B cell (primary cell): ENCODE measurements at regions not wholly inside any gene's neighbourhood (a gene's known extent, or its start where the extent isn't known, plus 50 kb on each side); places are given as distances from the start of the nearest gene placed in this dataset.

Experiments
- ATAC-seq: fragments of 200-7000 bp; cut with Tn5 transposase; one replicate; pipeline ENCODE4 v1.10.0; 2021; ENCODE audit warnings: low read depth, mild to moderate bottlenecking, moderate number of reproducible peaks, moderate library complexity
- CTCF ChIA-PET: fragments of 350-600 bp; sonication (Branson Sonifier 250); formaldehyde crosslinking; loops from one replicate; lab custom pipeline; 2021; ENCODE audit warnings: antibody characterized with exemption, inconsistent platforms; lab: Charles Lee
- POLR2A ChIA-PET: fragments of 350-600 bp; sonication (Branson Sonifier 250); formaldehyde crosslinking; loops from one replicate; lab custom pipeline; 2021; ENCODE audit warnings: antibody characterized with exemption; lab: Charles Lee
- DNase-seq: peaks from one replicate; pipeline ENCODE4 v3.0.0; 2013
- H2AFZ ChIP-seq: 2 replicates; pipeline ENCODE4 v1.6.1; 2012; ENCODE audit warnings: mild to moderate bottlenecking, low read depth, low read length; ENCODE audit not compliant: insufficient read depth, poor library complexity, severe bottlenecking
- H3K27ac ChIP-seq, 2 donors: 1 replicate in 1 of 2; 2 replicates in 1 of 2; pipeline ENCODE4 v1.5.1; 2012 to 2013; ENCODE audit warnings: low read length in 2 of 2, mild to moderate bottlenecking in 2 of 2, moderate library complexity in 1 of 2
- H3K27me3 ChIP-seq, 4 experiments: fragments of 200-600 bp in 1 of 4; sonication (generic) in 1 of 4; replicated peaks in 1 of 4; 1 replicate in 2 of 4; 2 replicates in 2 of 4; pipeline versions ENCODE4 v1.6.1 to v1.7.0; 2013 to 2016; ENCODE audit warnings: low read length in 3 of 4, mild to moderate bottlenecking in 2 of 4, mixed read lengths in 1 of 4, moderate library complexity in 1 of 4; ENCODE audit not compliant: insufficient read depth in 4 of 4, control insufficient read depth in 3 of 4; ENCODE audit errors: control extremely low read depth in 1 of 4
- H3K36me3 ChIP-seq, 2 experiments: replicated peaks in 1 of 2; 1 replicate in 1 of 2; 2 replicates in 1 of 2; pipeline versions ENCODE4 v1.6.1 to v1.7.1; 2013; ENCODE audit warnings: low read length in 1 of 2; ENCODE audit not compliant: insufficient read depth in 2 of 2, control insufficient read depth in 1 of 2; ENCODE audit errors: control extremely low read depth in 1 of 2, extremely low read depth in 1 of 2
- H3K4me1 ChIP-seq, 2 donors: fragments of 200-600 bp in 1 of 2; sonication (generic) in 1 of 2; 1 replicate in 1 of 2; 2 replicates in 1 of 2; pipeline versions ENCODE4 v1.5.1 to v1.6.1; 2013 to 2017; ENCODE audit warnings: low read length in 2 of 2; ENCODE audit not compliant: control insufficient read depth in 2 of 2, insufficient read depth in 2 of 2
- H3K4me2 ChIP-seq: replicated peaks from 2 replicates; pipeline ENCODE3; 2012; ENCODE audit warnings: mild to moderate bottlenecking, low read depth, low read length; ENCODE audit not compliant: poor library complexity, severe bottlenecking
- H3K4me3 ChIP-seq, 5 experiments: fragments of 200-600 bp in 1 of 5; sonication (generic) in 1 of 5; 1 replicate in 3 of 5; 2 replicates in 2 of 5; pipeline versions ENCODE4 v1.5.1 to v1.7.0; 2011 to 2016; ENCODE audit warnings: low read length in 4 of 5, mild to moderate bottlenecking in 4 of 5, low read depth in 2 of 5, control low read depth in 1 of 5, moderate library complexity in 1 of 5; ENCODE audit not compliant: insufficient read depth in 1 of 5; ENCODE audit errors: control extremely low read depth in 1 of 5, extremely low read depth in 1 of 5
- H3K79me2 ChIP-seq: fragments of 200-600 bp; sonication (generic); one replicate; pipeline ENCODE4 v1.6.0; 2016; ENCODE audit warnings: low read length; ENCODE audit not compliant: control insufficient read depth, insufficient read depth
- H3K9ac ChIP-seq: fragments of 200-600 bp; sonication (generic); 2 replicates; pipeline ENCODE4 v1.6.1; 2017; ENCODE audit warnings: mild to moderate bottlenecking, low read length, moderate library complexity
- H3K9me3 ChIP-seq, 3 donors: one replicate each; pipeline versions ENCODE4 v1.6.1 to v1.7.1; 2013; ENCODE audit warnings: low read length in 2 of 3; ENCODE audit not compliant: control insufficient read depth in 2 of 3, insufficient read depth in 1 of 3; ENCODE audit errors: control extremely low read depth in 1 of 3
- H4K20me1 ChIP-seq: 2 replicates; pipeline ENCODE4 v1.6.0; 2012; ENCODE audit warnings: mild to moderate bottlenecking, low read length; ENCODE audit not compliant: insufficient read depth, control insufficient read depth, poor library complexity, severe bottlenecking
- H3K27ac Mint-ChIP-seq: one replicate; pipeline ENCODE4 v1.8.0; 2021; ENCODE audit warnings: mixed read lengths
- H3K27me3 Mint-ChIP-seq: one replicate; pipeline ENCODE4 v1.8.0; 2021; ENCODE audit warnings: mixed read lengths
- H3K4me1 Mint-ChIP-seq: one replicate; pipeline ENCODE4 v1.8.0; 2021; ENCODE audit warnings: mixed read lengths
- H3K4me3 Mint-ChIP-seq: one replicate; pipeline ENCODE4 v1.8.0; 2021; ENCODE audit warnings: mixed read lengths
- H3K9me3 Mint-ChIP-seq: one replicate; pipeline ENCODE4 v1.8.0; 2022; ENCODE audit warnings: mixed read lengths; ENCODE audit not compliant: insufficient read depth
- EZH2 ChIP-seq: IDR thresholded peaks from 2 replicates; pipeline ENCODE4 v1.6.1; 2012; ENCODE audit warnings: borderline replicate concordance, low read depth, mild to moderate bottlenecking, moderate library complexity, low read length; ENCODE audit not compliant: insufficient read depth, poor library complexity, severe bottlenecking
- WGBS: methylation state at CpG from one replicate; pipeline ENCODE4 v1.1.5; 2013; ENCODE audit warnings: missing lambda C conversion rate; ENCODE audit not compliant: insufficient coverage; 5-methylcytosine and 5-hydroxymethylcytosine counted together
- intact Hi-C: fragments of 100-400 bp; cut with micrococcal nuclease; formaldehyde crosslinking; loops from one replicate; pipeline ENCODE4 v1.10.0; 2022
- TF ChIP-seq, protein P1 (sequence below): fragments of 200-600 bp; IDR thresholded peaks from one replicate; pipeline ENCODE4 v1.8.0; 2022; ENCODE audit warnings: antibody characterized with exemption, mild to moderate bottlenecking

- intact Hi-C loops: no loop called here
- DNase-seq (no peak), ATAC-seq (no peak)
- Histone ChIP-seq H3K27ac (no peak overlapping the region), H3K9ac (no peak overlapping the region), H3K4me2 (no peak overlapping the region), H3K79me2 (no peaks in the 10 kb centered on the region), H3K36me3 (no peaks in the 10 kb centered on the region), H4K20me1 (no peaks in the 10 kb centered on the region), H3K4me3 (no peak overlapping the region), H3K9me3 (peaks cover 0 to 11% (median 7%) of the 10 kb centered on the region in 3 donors), H3K27me3 (no peaks in the 10 kb centered on the region), H3K4me1 (no peaks in the 10 kb centered on the region), H2AFZ (no peak overlapping the region)
- no peaks in the 10 kb centered on the region for H3K4me1 Mint-ChIP-seq
- H3K9me3 Mint-ChIP-seq: peaks cover 17% of the 10 kb centered on the region
- CTCF ChIA-PET: no interaction called here
- H3K27me3 Mint-ChIP-seq: no peaks in the 10 kb centered on the region
- TF ChIP-seq, protein P1, sequence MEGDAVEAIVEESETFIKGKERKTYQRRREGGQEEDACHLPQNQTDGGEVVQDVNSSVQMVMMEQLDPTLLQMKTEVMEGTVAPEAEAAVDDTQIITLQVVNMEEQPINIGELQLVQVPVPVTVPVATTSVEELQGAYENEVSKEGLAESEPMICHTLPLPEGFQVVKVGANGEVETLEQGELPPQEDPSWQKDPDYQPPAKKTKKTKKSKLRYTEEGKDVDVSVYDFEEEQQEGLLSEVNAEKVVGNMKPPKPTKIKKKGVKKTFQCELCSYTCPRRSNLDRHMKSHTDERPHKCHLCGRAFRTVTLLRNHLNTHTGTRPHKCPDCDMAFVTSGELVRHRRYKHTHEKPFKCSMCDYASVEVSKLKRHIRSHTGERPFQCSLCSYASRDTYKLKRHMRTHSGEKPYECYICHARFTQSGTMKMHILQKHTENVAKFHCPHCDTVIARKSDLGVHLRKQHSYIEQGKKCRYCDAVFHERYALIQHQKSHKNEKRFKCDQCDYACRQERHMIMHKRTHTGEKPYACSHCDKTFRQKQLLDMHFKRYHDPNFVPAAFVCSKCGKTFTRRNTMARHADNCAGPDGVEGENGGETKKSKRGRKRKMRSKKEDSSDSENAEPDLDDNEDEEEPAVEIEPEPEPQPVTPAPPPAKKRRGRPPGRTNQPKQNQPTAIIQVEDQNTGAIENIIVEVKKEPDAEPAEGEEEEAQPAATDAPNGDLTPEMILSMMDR: no peak
- no peak for TF ChIP-seq EZH2
- no peak overlapping the region for H3K27ac Mint-ChIP-seq
- POLR2A ChIA-PET: no interaction called here
- 100% methylated on average over 2 of the region's 3 CpGs for WGBS
- no peak overlapping the region for H3K4me3 Mint-ChIP-seq
Observed at GRCh38 chr14:83455561-83455960, 1921.9 kb upstream of the SEL1L start.

- intact Hi-C loops: no loop called here
Observed at GRCh38 chr14:83461521-83461920, 1927.9 kb upstream of the SEL1L start.

More at GRCh38 chr14:83461521-83461920, 1927.9 kb upstream of the SEL1L start:
- Mint-ChIP-seq H3K27ac (no peak overlapping the region), H3K4me1 (no peaks in the 10 kb centered on the region), H3K4me3 (no peak overlapping the region), H3K9me3 (peaks cover 9% of the 10 kb centered on the region), H3K27me3 (no peaks in the 10 kb centered on the region)
- ChIA-PET CTCF (no interaction called here), POLR2A (no interaction called here)
- Histone ChIP-seq H2AFZ (no peak overlapping the region), H3K27me3 (no peaks in the 10 kb centered on the region), H4K20me1 (no peaks in the 10 kb centered on the region), H3K27ac (no peak overlapping the region), H3K4me3 (no peak overlapping the region), H3K4me1 (no peaks in the 10 kb centered on the region), H3K36me3 (no peaks in the 10 kb centered on the region), H3K4me2 (no peak overlapping the region), H3K9me3 (peaks cover 0 to 8% (median 7%) of the 10 kb centered on the region in 3 donors), H3K9ac (no peak overlapping the region), H3K79me2 (no peaks in the 10 kb centered on the region)
- no peak for ATAC-seq
- no peak for TF ChIP-seq EZH2
- TF ChIP-seq, protein P1: no peak
- WGBS: 80% methylated on average over 2 of the region's 4 CpGs
- DNase-seq: no peak
